ENCODE measurements at regions not wholly inside any gene's neighbourhood (a gene's known extent, or its start where the extent isn't known, plus 50 kb on each side); places are given as distances from the start of the nearest gene placed in this dataset.

DNA sequence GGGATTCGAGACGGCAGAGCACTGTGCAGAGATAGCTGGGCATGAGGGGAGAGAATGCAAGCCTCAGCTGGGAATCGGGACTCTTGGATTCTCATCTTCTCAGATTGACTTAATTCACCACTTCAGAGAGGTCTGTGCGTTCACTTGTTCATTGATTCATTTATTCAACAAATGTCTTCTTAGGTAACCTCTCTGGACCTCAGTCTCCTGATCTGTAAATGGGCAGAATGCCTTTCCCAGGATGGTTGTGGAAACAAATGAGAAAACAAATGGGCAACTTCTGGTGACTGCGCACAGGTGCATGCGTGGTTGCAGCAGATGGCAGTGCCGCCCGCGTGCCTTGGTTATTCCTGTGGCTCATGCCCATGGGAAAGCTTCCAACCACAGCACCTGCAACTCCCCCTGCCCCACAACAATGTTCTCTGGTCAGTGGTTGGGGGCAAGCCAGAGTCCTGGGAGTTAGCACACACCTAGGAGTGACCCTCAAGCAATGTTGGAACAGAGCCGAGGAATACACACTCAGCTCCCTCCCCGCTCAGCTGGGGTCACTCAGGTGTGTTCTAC lies 110.1 kb upstream of the RUNX3 start:
- ChIA-PET POLR2A (no interaction called here), CTCF (ENCODE audit: unreplicated experiment) (no interaction called here)
- Histone ChIP-seq H2AFZ (ENCODE audit: low read length) (no peak overlapping the region), H3K27ac (ENCODE audit: low read depth, low read length, poor library complexity, severe bottlenecking) (no peak overlapping the region), H3K4me1 (ENCODE audit: insufficient read depth, low read length, poor library complexity, severe bottlenecking) (peaks cover 3% of the 10 kb centered on the region), H3K4me2 (ENCODE audit: low read length) (no peak overlapping the region), H3K36me3 (ENCODE audit: insufficient read depth, low read length) (no peaks in the 10 kb centered on the region), H3K4me3 (ENCODE audit: low read depth, low read length, poor library complexity, severe bottlenecking) (no peak overlapping the region), H3K79me2 (ENCODE audit: insufficient read depth, low read depth, low read length) (no peaks in the 10 kb centered on the region), H3K9me3 (ENCODE audit: low read length) (no peaks in the 10 kb centered on the region), H4K20me1 (ENCODE audit: insufficient read depth, low read length) (no peaks in the 10 kb centered on the region), H3K9me2 (ENCODE audit: insufficient read depth, low read length) (no peaks in the 10 kb centered on the region)
- TF ChIP-seq EZH2phosphoT487 (IDR thresholded peaks at IDR 0.05; ENCODE audit: borderline replicate concordance, low read depth, low read length): no peak
- no peak for TF ChIP-seq CTCF (conservative IDR thresholded peaks at IDR 0.05; ENCODE audit: low read length)
- BruUV-seq (replicated peaks): no TSS peak
- DNase-seq (ENCODE audit: low spot score): no peak
- intact Hi-C loops (cut with micrococcal nuclease; ENCODE audit: unreplicated experiment): no loop called here

GRCh38 chr1:25039229-25039628 lies 109.2 kb upstream of the RUNX3 start:
- Histone ChIP-seq H3K4me1 (ENCODE audit: insufficient read depth, low read length, poor library complexity, severe bottlenecking) (peaks cover 6% of the 10 kb centered on the region), H3K9me2 (ENCODE audit: insufficient read depth, low read length) (no peaks in the 10 kb centered on the region), H3K4me3 (ENCODE audit: low read depth, low read length, poor library complexity, severe bottlenecking) (no peak overlapping the region), H4K20me1 (ENCODE audit: insufficient read depth, low read length) (no peaks in the 10 kb centered on the region), H3K4me2 (ENCODE audit: low read length) (no peak overlapping the region), H3K36me3 (ENCODE audit: insufficient read depth, low read length) (no peaks in the 10 kb centered on the region), H3K27ac (ENCODE audit: low read depth, low read length, poor library complexity, severe bottlenecking) (no peak overlapping the region), H3K9me3 (ENCODE audit: low read length) (no peaks in the 10 kb centered on the region), H3K79me2 (ENCODE audit: insufficient read depth, low read depth, low read length) (no peaks in the 10 kb centered on the region), H2AFZ (ENCODE audit: low read length) (no peak overlapping the region)
- POLR2A ChIA-PET: no interaction called here
- CTCF ChIA-PET (ENCODE audit: unreplicated experiment): no interaction called here
- no TSS peak for BruUV-seq (replicated peaks)
- intact Hi-C loops (cut with micrococcal nuclease; ENCODE audit: unreplicated experiment): no loop called here
- no peak for DNase-seq (ENCODE audit: low spot score)
- no peak for TF ChIP-seq CTCF (conservative IDR thresholded peaks at IDR 0.05; ENCODE audit: low read length)
- no peak for TF ChIP-seq EZH2phosphoT487 (IDR thresholded peaks at IDR 0.05; ENCODE audit: borderline replicate concordance, low read depth, low read length)

DNA sequence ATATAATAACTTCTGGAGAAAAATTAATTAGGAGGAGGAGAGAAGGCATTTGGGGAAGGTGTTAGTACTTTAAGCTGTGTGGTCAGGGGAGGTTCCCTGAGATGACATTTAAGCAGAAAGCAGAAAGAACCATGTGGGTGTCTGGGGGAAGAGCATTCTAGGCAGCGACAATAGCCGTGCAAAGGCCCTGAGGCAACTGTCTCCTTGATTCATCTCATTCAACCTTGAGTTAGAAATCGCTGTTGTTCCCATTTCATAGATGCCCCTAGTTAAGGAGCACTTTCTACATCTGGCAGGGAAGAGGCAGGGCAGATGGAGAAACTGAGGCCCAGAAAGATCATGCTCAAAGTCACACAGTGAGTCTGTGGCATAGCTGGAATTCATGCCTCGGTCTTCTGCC lies 108.6 kb upstream of the RUNX3 start:
- Histone ChIP-seq H3K27ac (ENCODE audit: low read depth, low read length, poor library complexity, severe bottlenecking) (no peak overlapping the region), H2AFZ (ENCODE audit: low read length) (no peak overlapping the region), H3K9me3 (ENCODE audit: low read length) (no peaks in the 10 kb centered on the region), H3K9me2 (ENCODE audit: insufficient read depth, low read length) (no peaks in the 10 kb centered on the region), H3K4me1 (ENCODE audit: insufficient read depth, low read length, poor library complexity, severe bottlenecking) (peaks cover 11% of the 10 kb centered on the region), H3K4me3 (ENCODE audit: low read depth, low read length, poor library complexity, severe bottlenecking) (no peak overlapping the region), H3K4me2 (ENCODE audit: low read length) (no peak overlapping the region), H4K20me1 (ENCODE audit: insufficient read depth, low read length) (no peaks in the 10 kb centered on the region), H3K79me2 (ENCODE audit: insufficient read depth, low read depth, low read length) (no peaks in the 10 kb centered on the region), H3K36me3 (ENCODE audit: insufficient read depth, low read length) (no peaks in the 10 kb centered on the region)
- no peak for DNase-seq (ENCODE audit: low spot score)
- CTCF ChIA-PET (ENCODE audit: unreplicated experiment): no interaction called here
- POLR2A ChIA-PET: no interaction called here
- intact Hi-C loops (cut with micrococcal nuclease; ENCODE audit: unreplicated experiment): no loop called here
- no peak for TF ChIP-seq EZH2phosphoT487 (IDR thresholded peaks at IDR 0.05; ENCODE audit: borderline replicate concordance, low read depth, low read length)
- TF ChIP-seq CTCF (conservative IDR thresholded peaks at IDR 0.05; ENCODE audit: low read length): no peak
- no TSS peak for BruUV-seq (replicated peaks)
